ENCODE measurements at regions not wholly inside any gene's neighbourhood (a gene's known extent, or its start where the extent isn't known, plus 50 kb on each side); places are given as distances from the start of the nearest gene placed in this dataset.

DNA sequence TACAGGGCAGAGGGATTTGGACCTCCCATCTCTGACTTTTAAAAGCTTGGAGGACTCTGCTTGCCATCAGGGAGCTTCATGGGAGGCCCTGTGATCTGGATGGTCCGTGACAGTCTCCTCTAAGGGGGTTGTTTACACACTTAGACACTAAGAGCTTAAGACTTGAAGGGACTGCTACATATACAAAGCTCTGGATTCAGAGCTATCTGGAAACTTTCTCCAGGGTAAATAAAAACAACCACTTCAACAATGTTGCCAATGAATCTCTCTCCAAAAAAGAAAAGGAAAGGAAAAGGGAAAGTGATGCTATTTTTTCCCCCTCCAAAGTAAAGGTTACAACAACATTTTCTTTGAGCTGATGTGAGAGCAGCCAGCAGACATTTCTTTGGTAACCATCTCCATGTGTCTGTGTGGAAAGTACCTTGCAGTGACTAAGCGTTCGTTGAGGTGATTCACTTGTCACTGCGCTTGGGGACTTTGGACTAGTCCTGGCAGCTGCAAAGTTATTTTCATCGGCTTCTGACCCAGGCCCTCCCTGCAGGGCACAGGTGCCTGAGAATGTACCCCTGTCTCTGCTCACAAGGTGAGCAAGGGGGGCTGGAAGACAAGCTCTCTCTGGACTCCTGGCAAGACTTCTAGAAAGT, 262.1 kb upstream of the KLF4 start (continued):
- TF ChIP-seq, protein P1, sequence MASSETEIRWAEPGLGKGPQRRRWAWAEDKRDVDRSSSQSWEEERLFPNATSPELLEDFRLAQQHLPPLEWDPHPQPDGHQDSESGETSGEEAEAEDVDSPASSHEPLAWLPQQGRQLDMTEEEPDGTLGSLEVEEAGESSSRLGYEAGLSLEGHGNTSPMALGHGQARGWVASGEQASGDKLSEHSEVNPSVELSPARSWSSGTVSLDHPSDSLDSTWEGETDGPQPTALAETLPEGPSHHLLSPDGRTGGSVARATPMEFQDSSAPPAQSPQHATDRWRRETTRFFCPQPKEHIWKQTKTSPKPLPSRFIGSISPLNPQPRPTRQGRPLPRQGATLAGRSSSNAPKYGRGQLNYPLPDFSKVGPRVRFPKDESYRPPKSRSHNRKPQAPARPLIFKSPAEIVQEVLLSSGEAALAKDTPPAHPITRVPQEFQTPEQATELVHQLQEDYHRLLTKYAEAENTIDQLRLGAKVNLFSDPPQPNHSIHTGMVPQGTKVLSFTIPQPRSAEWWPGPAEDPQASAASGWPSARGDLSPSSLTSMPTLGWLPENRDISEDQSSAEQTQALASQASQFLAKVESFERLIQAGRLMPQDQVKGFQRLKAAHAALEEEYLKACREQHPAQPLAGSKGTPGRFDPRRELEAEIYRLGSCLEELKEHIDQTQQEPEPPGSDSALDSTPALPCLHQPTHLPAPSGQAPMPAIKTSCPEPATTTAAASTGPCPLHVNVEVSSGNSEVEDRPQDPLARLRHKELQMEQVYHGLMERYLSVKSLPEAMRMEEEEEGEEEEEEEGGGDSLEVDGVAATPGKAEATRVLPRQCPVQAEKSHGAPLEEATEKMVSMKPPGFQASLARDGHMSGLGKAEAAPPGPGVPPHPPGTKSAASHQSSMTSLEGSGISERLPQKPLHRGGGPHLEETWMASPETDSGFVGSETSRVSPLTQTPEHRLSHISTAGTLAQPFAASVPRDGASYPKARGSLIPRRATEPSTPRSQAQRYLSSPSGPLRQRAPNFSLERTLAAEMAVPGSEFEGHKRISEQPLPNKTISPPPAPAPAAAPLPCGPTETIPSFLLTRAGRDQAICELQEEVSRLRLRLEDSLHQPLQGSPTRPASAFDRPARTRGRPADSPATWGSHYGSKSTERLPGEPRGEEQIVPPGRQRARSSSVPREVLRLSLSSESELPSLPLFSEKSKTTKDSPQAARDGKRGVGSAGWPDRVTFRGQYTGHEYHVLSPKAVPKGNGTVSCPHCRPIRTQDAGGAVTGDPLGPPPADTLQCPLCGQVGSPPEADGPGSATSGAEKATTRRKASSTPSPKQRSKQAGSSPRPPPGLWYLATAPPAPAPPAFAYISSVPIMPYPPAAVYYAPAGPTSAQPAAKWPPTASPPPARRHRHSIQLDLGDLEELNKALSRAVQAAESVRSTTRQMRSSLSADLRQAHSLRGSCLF (CRISPR knock-in tag; IDR thresholded peaks at IDR 0.05; ENCODE audit: borderline replicate concordance) = no peak
- TF ChIP-seq BRCA1 (CRISPR knock-in tag; IDR thresholded peaks at IDR 0.05) (no peak), KDM4B (CRISPR knock-in tag; IDR thresholded peaks at IDR 0.05) (no peak), ZNF644 (CRISPR knock-in tag; IDR thresholded peaks at IDR 0.05; ENCODE audit: low read depth) (peak; percentile 71), ZNF556 (CRISPR knock-in tag; IDR thresholded peaks at IDR 0.05; ENCODE audit: borderline replicate concordance) (no peak), ZMYM4 (CRISPR knock-in tag; IDR thresholded peaks at IDR 0.05) (no peak), ZNF20 (CRISPR knock-in tag; IDR thresholded peaks at IDR 0.05) (no peak), ELF4 (CRISPR knock-in tag; IDR thresholded peaks at IDR 0.05; ENCODE audit: borderline replicate concordance) (no peak), PAF1 (CRISPR knock-in tag; IDR thresholded peaks at IDR 0.05) (no peak), HNF4A (CRISPR knock-in tag; IDR thresholded peaks at IDR 0.05) (peak; percentile 81), HNF4G (IDR thresholded peaks at IDR 0.05; ENCODE audit: borderline replicate concordance, low read depth, low read length) (0 out of 2 replicates have a peak, but pooled peaks have one; percentile 41), HNF4G (CRISPR knock-in tag; IDR thresholded peaks at IDR 0.05; ENCODE audit: borderline replicate concordance, low read depth) (no peak)
- TF ChIP-seq, protein P2, sequence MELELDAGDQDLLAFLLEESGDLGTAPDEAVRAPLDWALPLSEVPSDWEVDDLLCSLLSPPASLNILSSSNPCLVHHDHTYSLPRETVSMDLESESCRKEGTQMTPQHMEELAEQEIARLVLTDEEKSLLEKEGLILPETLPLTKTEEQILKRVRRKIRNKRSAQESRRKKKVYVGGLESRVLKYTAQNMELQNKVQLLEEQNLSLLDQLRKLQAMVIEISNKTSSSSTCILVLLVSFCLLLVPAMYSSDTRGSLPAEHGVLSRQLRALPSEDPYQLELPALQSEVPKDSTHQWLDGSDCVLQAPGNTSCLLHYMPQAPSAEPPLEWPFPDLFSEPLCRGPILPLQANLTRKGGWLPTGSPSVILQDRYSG (CRISPR knock-in tag; IDR thresholded peaks at IDR 0.05) = no peak
- TF ChIP-seq, protein P3, sequence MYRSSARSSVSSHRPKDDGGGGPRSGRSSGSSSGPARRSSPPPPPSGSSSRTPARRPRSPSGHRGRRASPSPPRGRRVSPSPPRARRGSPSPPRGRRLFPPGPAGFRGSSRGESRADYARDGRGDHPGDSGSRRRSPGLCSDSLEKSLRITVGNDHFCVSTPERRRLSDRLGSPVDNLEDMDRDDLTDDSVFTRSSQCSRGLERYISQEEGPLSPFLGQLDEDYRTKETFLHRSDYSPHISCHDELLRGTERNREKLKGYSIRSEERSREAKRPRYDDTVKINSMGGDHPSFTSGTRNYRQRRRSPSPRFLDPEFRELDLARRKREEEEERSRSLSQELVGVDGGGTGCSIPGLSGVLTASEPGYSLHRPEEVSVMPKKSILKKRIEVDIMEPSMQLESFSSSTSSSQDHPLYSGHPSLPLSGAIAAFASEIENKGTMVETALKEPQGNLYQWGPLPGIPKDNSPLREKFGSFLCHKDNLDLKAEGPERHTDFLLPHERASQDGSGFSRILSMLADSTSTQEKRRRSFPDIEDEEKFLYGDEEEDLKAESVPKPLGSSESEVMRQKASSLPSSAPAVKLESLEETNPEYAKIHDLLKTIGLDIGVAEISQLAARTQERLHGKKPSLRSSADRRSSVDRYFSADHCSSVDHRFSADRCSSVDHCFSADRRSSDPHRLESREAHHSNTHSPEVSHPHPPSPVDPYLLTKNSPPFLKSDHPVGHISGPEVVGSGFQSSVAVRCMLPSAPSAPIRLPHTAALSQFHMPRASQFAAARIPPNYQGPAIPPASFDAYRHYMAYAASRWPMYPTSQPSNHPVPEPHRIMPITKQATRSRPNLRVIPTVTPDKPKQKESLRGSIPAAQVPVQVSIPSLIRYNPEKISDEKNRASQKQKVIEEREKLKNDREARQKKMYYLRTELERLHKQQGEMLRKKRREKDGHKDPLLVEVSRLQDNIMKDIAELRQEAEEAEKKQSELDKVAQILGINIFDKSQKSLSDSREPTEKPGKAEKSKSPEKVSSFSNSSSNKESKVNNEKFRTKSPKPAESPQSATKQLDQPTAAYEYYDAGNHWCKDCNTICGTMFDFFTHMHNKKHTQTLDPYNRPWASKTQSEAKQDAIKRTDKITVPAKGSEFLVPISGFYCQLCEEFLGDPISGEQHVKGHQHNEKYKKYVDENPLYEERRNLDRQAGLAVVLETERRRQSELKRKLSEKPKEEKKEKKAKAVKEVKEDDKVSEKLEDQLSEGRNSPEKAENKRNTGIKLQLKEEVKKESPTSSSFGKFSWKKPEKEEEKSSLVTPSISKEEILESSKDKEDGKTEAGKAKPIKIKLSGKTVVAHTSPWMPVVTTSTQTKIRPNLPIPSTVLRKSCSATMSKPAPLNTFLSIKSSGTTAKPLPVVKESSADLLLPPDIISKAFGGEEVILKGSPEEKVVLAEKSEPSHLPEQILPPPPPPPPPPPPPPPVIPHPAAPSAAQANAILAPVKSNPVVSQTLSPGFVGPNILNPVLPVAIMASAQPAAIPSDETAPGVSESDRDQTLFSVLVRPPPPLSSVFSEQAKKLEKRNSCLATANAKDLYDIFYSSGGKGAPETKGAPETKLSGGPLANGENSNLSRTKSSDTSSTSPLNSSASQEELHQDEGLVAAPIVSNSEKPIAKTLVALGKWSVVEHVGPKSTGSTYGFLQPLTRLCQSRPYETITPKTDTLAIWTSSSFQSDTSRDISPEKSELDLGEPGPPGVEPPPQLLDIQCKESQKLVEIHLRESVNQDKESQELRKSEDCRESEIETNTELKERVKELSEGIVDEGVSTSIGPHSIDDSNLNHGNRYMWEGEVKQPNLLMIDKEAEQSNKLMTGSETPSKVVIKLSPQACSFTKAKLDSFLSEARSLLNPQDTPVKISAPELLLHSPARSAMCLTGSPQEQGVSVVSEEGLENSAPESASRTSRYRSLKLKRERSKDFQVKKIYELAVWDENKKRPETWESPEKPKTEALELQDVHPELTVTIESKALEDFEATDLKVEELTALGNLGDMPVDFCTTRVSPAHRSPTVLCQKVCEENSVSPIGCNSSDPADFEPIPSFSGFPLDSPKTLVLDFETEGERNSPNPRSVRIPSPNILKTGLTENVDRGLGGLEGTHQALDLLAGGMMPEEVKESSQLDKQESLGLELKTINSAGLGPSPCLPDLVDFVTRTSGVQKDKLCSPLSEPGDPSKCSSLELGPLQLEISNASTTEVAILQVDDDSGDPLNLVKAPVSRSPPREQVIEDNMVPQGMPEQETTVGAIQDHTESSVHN (CRISPR knock-in tag; IDR thresholded peaks at IDR 0.05) = no peak
- TF ChIP-seq, protein P4, sequence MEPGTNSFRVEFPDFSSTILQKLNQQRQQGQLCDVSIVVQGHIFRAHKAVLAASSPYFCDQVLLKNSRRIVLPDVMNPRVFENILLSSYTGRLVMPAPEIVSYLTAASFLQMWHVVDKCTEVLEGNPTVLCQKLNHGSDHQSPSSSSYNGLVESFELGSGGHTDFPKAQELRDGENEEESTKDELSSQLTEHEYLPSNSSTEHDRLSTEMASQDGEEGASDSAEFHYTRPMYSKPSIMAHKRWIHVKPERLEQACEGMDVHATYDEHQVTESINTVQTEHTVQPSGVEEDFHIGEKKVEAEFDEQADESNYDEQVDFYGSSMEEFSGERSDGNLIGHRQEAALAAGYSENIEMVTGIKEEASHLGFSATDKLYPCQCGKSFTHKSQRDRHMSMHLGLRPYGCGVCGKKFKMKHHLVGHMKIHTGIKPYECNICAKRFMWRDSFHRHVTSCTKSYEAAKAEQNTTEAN (CRISPR knock-in tag; conservative IDR thresholded peaks at IDR 0.05) = no peak

Measured in HepG2 (cell line).